H1 (cell line): ENCODE measurements at regions not wholly inside any gene's neighbourhood (a gene's known extent, or its start where the extent isn't known, plus 50 kb on each side); places are given as distances from the start of the nearest gene placed in this dataset.

ENCODE experiments used
- CTCF ChIA-PET: fragments of 300-600 bp; sonication (Branson Sonifier 250); formaldehyde crosslinking; loops from one replicate; lab custom pipeline; 2021; ENCODE audit not compliant: partially characterized antibody; lab: Charles Lee
- POLR2A ChIA-PET: fragments of 300-600 bp; sonication (Branson Sonifier 250); formaldehyde crosslinking; loops from one replicate; lab custom pipeline; 2021; ENCODE audit warnings: inconsistent platforms; ENCODE audit not compliant: partially characterized antibody; lab: Charles Lee
- DNase-seq, 2 experiments: peaks; one replicate each; pipeline versions ENCODE4 v3.0.0 to v3.0.0-alpha.2; 2010 to 2022; ENCODE audit warnings: low spot score in 2 of 2, low read depth in 1 of 2, mixed read lengths in 1 of 2
- FAIRE-seq: peaks from 2 replicates; lab custom pipeline; 2011; peaks lifted over from hg19 to GRCh38; lab: Jason Lieb, UNC
- H2AFZ ChIP-seq: 2 replicates; pipeline ENCODE4 v1.8.1; 2012; ENCODE audit warnings: low read length, inconsistent platforms
- H2AK5ac ChIP-seq: 2 replicates; pipeline ENCODE4 v1.6.1; 2013; ENCODE audit warnings: low read depth, low read length
- H2BK120ac ChIP-seq: replicated peaks from 2 replicates; pipeline ENCODE3; 2013; ENCODE audit warnings: low read depth, low read length, inconsistent platforms
- H2BK12ac ChIP-seq: 2 replicates; pipeline ENCODE4 v1.6.1; 2013; ENCODE audit warnings: low read depth, low read length
- H2BK15ac ChIP-seq: 2 replicates; pipeline ENCODE4 v1.6.1; 2013; ENCODE audit warnings: low read length
- H2BK20ac ChIP-seq: 2 replicates; pipeline ENCODE4 v1.6.1; 2013; ENCODE audit warnings: low read length
- H2BK5ac ChIP-seq: 2 replicates; pipeline ENCODE4 v1.6.1; 2013; ENCODE audit warnings: low read depth, low read length
- H3K14ac ChIP-seq: 2 replicates; pipeline ENCODE4 v1.6.1; 2013; ENCODE audit warnings: inconsistent platforms; ENCODE audit not compliant: insufficient read length
- H3K18ac ChIP-seq: 2 replicates; pipeline ENCODE4 v1.6.1; 2013; ENCODE audit warnings: low read length; ENCODE audit errors: extremely low read depth
- H3K23ac ChIP-seq: 2 replicates; pipeline ENCODE4 v1.6.1; 2013; ENCODE audit warnings: inconsistent platforms; ENCODE audit not compliant: insufficient read length
- H3K23me2 ChIP-seq: 2 replicates; pipeline ENCODE4 v1.6.1; 2013; ENCODE audit warnings: low read depth, low read length
- H3K27ac ChIP-seq: 2 replicates; pipeline ENCODE4 v1.6.1; 2011; ENCODE audit warnings: low read depth, low read length, inconsistent platforms
- H3K27me3 ChIP-seq, 4 experiments: replicated peaks in 1 of 4; 1 replicate in 1 of 4; 2 replicates in 3 of 4; pipeline versions ENCODE4 v1.6.1 to v1.8.1; 2011 to 2013; ENCODE audit warnings: low read length in 3 of 4, mild to moderate bottlenecking in 3 of 4, inconsistent platforms in 2 of 4, mixed read lengths in 2 of 4, moderate library complexity in 1 of 4; ENCODE audit not compliant: control insufficient read depth in 3 of 4, insufficient read depth in 3 of 4; ENCODE audit errors: extremely low read depth in 1 of 4
- H3K36me3 ChIP-seq, 4 experiments: 2 replicates each; pipeline versions ENCODE4 v1.6.1 to v1.8.1; 2011 to 2013; ENCODE audit warnings: mild to moderate bottlenecking in 4 of 4, low read length in 3 of 4, moderate library complexity in 2 of 4, control low read depth in 1 of 4, inconsistent platforms in 1 of 4; ENCODE audit not compliant: insufficient read depth in 4 of 4, control insufficient read depth in 2 of 4
- H3K4ac ChIP-seq: replicated peaks from 2 replicates; pipeline ENCODE3; 2013; ENCODE audit warnings: low read length, low read depth, mixed read lengths, inconsistent platforms; ENCODE audit not compliant: insufficient read length
- H3K4me1 ChIP-seq, 4 experiments: replicated peaks in 1 of 4; 1 replicate in 1 of 4; 2 replicates in 3 of 4; pipeline versions ENCODE4 v1.6.1 to v1.8.1; 2011 to 2013; ENCODE audit warnings: low read length in 3 of 4, inconsistent platforms in 2 of 4, mixed read lengths in 1 of 4; ENCODE audit not compliant: insufficient read depth in 4 of 4, control insufficient read depth in 3 of 4
- H3K4me2 ChIP-seq, 2 experiments: 2 replicates each; pipeline versions ENCODE4 v1.6.1 to v1.8.1; 2011 to 2013; ENCODE audit warnings: low read depth in 2 of 2, low read length in 2 of 2, control low read depth in 1 of 2, inconsistent platforms in 1 of 2, mild to moderate bottlenecking in 1 of 2; ENCODE audit not compliant: insufficient read depth in 1 of 2
- H3K4me3 ChIP-seq, 4 experiments: fragments of 200-600, 300-600 bp in 1 of 4; sonication (generic), shearing (Covaris generic), sonication (Bioruptor Twin) in 1 of 4; 2 replicates each; pipeline versions ENCODE4 v1.5.1 to v1.8.1; 2011 to 2016; ENCODE audit warnings: low read length in 4 of 4, low read depth in 3 of 4, control low read depth in 2 of 4, inconsistent platforms in 2 of 4, mild to moderate bottlenecking in 2 of 4, mixed read lengths in 1 of 4, moderate library complexity in 1 of 4; ENCODE audit not compliant: insufficient read depth in 2 of 4; ENCODE audit errors: extremely low read depth in 1 of 4
- H3K56ac ChIP-seq: replicated peaks from 2 replicates; pipeline ENCODE3; 2013; ENCODE audit warnings: low read depth, mild to moderate bottlenecking, mixed read lengths, low read length, inconsistent platforms; ENCODE audit not compliant: insufficient read length
- H3K79me1 ChIP-seq: 2 replicates; pipeline ENCODE4 v1.6.1; 2013; ENCODE audit warnings: low read depth, low read length, control low read depth
- H3K79me2 ChIP-seq, 2 experiments: 2 replicates each; pipeline versions ENCODE4 v1.6.1 to v1.8.1; 2012 to 2013; ENCODE audit warnings: low read length in 2 of 2, mild to moderate bottlenecking in 2 of 2, inconsistent platforms in 1 of 2; ENCODE audit not compliant: insufficient read depth in 2 of 2, control insufficient read depth in 1 of 2
- H3K9ac ChIP-seq, 4 experiments: replicated peaks in 1 of 4; 1 replicate in 1 of 4; 2 replicates in 3 of 4; pipeline versions ENCODE4 v1.6.1 to v1.8.1; 2011 to 2013; ENCODE audit warnings: low read depth in 3 of 4, low read length in 3 of 4, control low read depth in 2 of 4, mild to moderate bottlenecking in 2 of 4, moderate library complexity in 2 of 4, inconsistent platforms in 1 of 4; ENCODE audit errors: extremely low read depth in 1 of 4
- H3K9me3 ChIP-seq, 2 experiments: 2 replicates each; pipeline versions ENCODE4 v1.6.1 to v1.8.1; 2012 to 2013; ENCODE audit warnings: mild to moderate bottlenecking in 2 of 2, moderate library complexity in 2 of 2, control low read depth in 1 of 2, inconsistent platforms in 1 of 2, low read depth in 1 of 2, low read length in 1 of 2, mixed read lengths in 1 of 2; ENCODE audit not compliant: insufficient read depth in 2 of 2
- H4K20me1 ChIP-seq, 2 experiments: replicated peaks in 1 of 2; 2 replicates each; pipeline versions ENCODE3 to v1.8.1; 2011 to 2013; ENCODE audit warnings: inconsistent platforms in 2 of 2, low read length in 2 of 2, mild to moderate bottlenecking in 1 of 2; ENCODE audit not compliant: insufficient read depth in 2 of 2, control insufficient read depth in 1 of 2
- H4K5ac ChIP-seq: 2 replicates; pipeline ENCODE4 v1.6.1; 2013; ENCODE audit warnings: low read length, low read depth, mixed read lengths, inconsistent platforms; ENCODE audit not compliant: insufficient read length
- H4K8ac ChIP-seq: 2 replicates; pipeline ENCODE4 v1.8.0; 2013; ENCODE audit warnings: mild to moderate bottlenecking, moderate library complexity, low read length, inconsistent platforms; ENCODE audit not compliant: insufficient read depth; ENCODE audit errors: extremely low read depth
- H4K91ac ChIP-seq: replicated peaks from 2 replicates; pipeline ENCODE3; 2013; ENCODE audit warnings: low read length, mixed read lengths, inconsistent platforms; ENCODE audit not compliant: insufficient read length
- WGBS, 2 experiments: shearing (Covaris generic) in 1 of 2; methylation state at CpG; one replicate each; pipeline versions ENCODE4 v1.1.6 to v1.1.7; 2013 to 2015; ENCODE audit warnings: low lambda C conversion rate in 2 of 2, mixed read lengths in 2 of 2, inconsistent platforms in 1 of 2, low coverage in 1 of 2, missing lambda C conversion rate in 1 of 2; ENCODE audit not compliant: insufficient replicate concordance in 2 of 2, insufficient coverage in 1 of 2, insufficient read length in 1 of 2; ENCODE audit errors: extremely low coverage in 1 of 2, missing lambda C conversion rate in 1 of 2; 5-methylcytosine and 5-hydroxymethylcytosine counted together
- TF ChIP-seq, protein P1 (sequence below): IDR thresholded peaks from 2 replicates; pipeline ENCODE4 v1.6.1; 2012; ENCODE audit warnings: low read length, inconsistent platforms

GRCh38 chr5:166363087-166363760, 1928.2 kb upstream of the WWC1 start:
- Histone ChIP-seq H3K4me2 (no peak overlapping the region), H2AK5ac (no peak overlapping the region), H3K27ac (no peak overlapping the region), H3K9me3 (peaks cover 5 to 8% of the 10 kb centered on the region in 2 experiments; a peak in 3 of 4 replicates), H3K23me2 (no peaks in the 10 kb centered on the region), H3K27me3 (no peaks in the 10 kb centered on the region), H3K36me3 (no peaks in the 10 kb centered on the region; a peak in 1 of 8 replicates), H2BK15ac (no peak overlapping the region), H3K18ac (no peak overlapping the region), H3K79me2 (no peaks in the 10 kb centered on the region), H3K23ac (no peak overlapping the region), H4K5ac (no peak overlapping the region), H2AFZ (no peak overlapping the region), H3K14ac (no peak overlapping the region)
- 61% methylated on average over 6 of the region's 6 CpGs; no CpG with 5 or more reads in 1 of the 2 experiments for WGBS, 2 experiments
- CTCF ChIA-PET = no interaction called here
- TF ChIP-seq, protein P1, sequence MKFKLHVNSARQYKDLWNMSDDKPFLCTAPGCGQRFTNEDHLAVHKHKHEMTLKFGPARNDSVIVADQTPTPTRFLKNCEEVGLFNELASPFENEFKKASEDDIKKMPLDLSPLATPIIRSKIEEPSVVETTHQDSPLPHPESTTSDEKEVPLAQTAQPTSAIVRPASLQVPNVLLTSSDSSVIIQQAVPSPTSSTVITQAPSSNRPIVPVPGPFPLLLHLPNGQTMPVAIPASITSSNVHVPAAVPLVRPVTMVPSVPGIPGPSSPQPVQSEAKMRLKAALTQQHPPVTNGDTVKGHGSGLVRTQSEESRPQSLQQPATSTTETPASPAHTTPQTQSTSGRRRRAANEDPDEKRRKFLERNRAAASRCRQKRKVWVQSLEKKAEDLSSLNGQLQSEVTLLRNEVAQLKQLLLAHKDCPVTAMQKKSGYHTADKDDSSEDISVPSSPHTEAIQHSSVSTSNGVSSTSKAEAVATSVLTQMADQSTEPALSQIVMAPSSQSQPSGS = no peak
- TF ChIP-seq, all 59 proteins: peak for 0
- Histone ChIP-seq H4K20me1 (no peaks in the 10 kb centered on the region), H3K56ac (no peak overlapping the region), H2BK20ac (no peak overlapping the region), H3K4me3 (no peak overlapping the region), H3K4me1 (peaks cover 0 to 1% (median 0%) of the 10 kb centered on the region in 4 experiments; a peak in 1 of 7 replicates), H2BK120ac (no peak overlapping the region), H3K9ac (no peak overlapping the region), H2BK12ac (no peak overlapping the region), H4K91ac (no peak overlapping the region), H4K8ac (no peak overlapping the region), H3K79me1 (no peaks in the 10 kb centered on the region), H3K4ac (no peak overlapping the region), H2BK5ac (no peak overlapping the region)
- no peak for FAIRE-seq
- POLR2A ChIA-PET = no interaction called here
- no peak for DNase-seq
